NB4 (cell line): ENCODE measurements at regions not wholly inside any gene's neighbourhood (a gene's known extent, or its start where the extent isn't known, plus 50 kb on each side); places are given as distances from the start of the nearest gene placed in this dataset.
A peak's percentile ranks its signal among the peaks of the same experiment; 100 is the strongest.

Source experiments
- DNase-seq: peaks from one replicate; pipeline ENCODE4 v3.0.0; 2010; ENCODE audit warnings: low read depth
- H3K4me3 ChIP-seq: one replicate; pipeline ENCODE4 v1.5.1; 2011; ENCODE audit warnings: mild to moderate bottlenecking, low read depth, low read length, moderate library complexity
- CTCF ChIP-seq: IDR thresholded peaks from one replicate; pipeline ENCODE4 v1.5.1; 2012; ENCODE audit warnings: low read depth, low read length
- MYC ChIP-seq: IDR thresholded peaks from 2 replicates; pipeline ENCODE4 v1.6.1; 2011; ENCODE audit warnings: low read depth, low read length
- POLR2A ChIP-seq: IDR thresholded peaks from 2 replicates; pipeline ENCODE4 v1.6.1; 2011; ENCODE audit warnings: mild to moderate bottlenecking; ENCODE audit not compliant: insufficient read length; ENCODE audit errors: extremely low read depth
- TF ChIP-seq, protein P1 (sequence below): IDR thresholded peaks from 2 replicates; pipeline ENCODE4 v1.6.1; 2011; ENCODE audit warnings: low read depth, low read length

- no peak for DNase-seq
- TF ChIP-seq POLR2A (no peak), CTCF (no peak), MYC (no peak)
- TF ChIP-seq, protein P1, sequence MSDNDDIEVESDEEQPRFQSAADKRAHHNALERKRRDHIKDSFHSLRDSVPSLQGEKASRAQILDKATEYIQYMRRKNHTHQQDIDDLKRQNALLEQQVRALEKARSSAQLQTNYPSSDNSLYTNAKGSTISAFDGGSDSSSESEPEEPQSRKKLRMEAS, result no peak
- no peak overlapping the region for H3K4me3 ChIP-seq
Measured at GRCh38 chr11:115958089-115959000, 454.1 kb upstream of the CADM1 start.

- DNase-seq, result no peak
- TF ChIP-seq MYC (no peak), CTCF (no peak), POLR2A (no peak)
- TF ChIP-seq, protein P1, result no peak
- no peak overlapping the region for H3K4me3 ChIP-seq
Measured at GRCh38 chr11:115955803-115956202, 451.6 kb upstream of the CADM1 start.

- H3K4me3 ChIP-seq, result no peak overlapping the region
- no peak for DNase-seq
- TF ChIP-seq MYC, result no peak
Measured at GRCh38 chr11:115950660-115951059, 446.4 kb upstream of the CADM1 start.

- H3K4me3 ChIP-seq, result no peak overlapping the region
- peak; percentile 7 for DNase-seq
- TF ChIP-seq MYC (no peak), CTCF (no peak), POLR2A (no peak)
- TF ChIP-seq, protein P1, result no peak
Measured at GRCh38 chr11:115944596-115944995, 440.4 kb upstream of the CADM1 start.

- TF ChIP-seq, protein P1, result no peak
- TF ChIP-seq MYC (no peak), POLR2A (no peak)
- no peak for DNase-seq
Measured at GRCh38 chr11:115942011-115942410, 437.8 kb upstream of the CADM1 start.

GRCh38 chr11:115941481-115941993, 437.3 kb upstream of the CADM1 start:
- TF ChIP-seq MYC (peak; percentile 77), POLR2A (no peak)
- TF ChIP-seq, protein P1, result peak; percentile 83
- no peak overlapping the region for H3K4me3 ChIP-seq
- peak; percentile 86 for DNase-seq

More at GRCh38 chr11:115942011-115942410, 437.8 kb upstream of the CADM1 start:
- H3K4me3 ChIP-seq, result no peak overlapping the region

DNA sequence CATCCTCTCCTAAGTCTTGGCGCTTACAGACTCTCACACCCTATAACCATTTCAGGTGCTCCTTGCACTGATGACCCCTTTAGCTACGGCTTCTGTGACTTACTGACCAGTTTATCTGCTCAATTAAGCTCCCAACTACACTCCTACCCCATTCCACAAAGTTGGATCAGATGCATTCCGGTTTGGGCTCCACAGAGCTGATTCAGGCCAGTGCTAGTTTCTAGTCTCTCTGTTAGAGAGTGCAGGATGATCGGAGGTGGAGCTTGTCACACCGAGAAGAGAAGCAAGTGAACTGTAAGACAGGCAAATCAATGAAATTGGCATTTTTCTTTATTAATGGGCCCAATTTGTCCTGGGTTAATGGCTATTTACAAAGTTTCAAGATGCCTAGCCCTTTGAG, 436.8 kb upstream of the CADM1 start:
- H3K4me3 ChIP-seq, result no peak overlapping the region
- no peak for DNase-seq
- TF ChIP-seq, protein P1, result no peak
- TF ChIP-seq MYC, result no peak
- no peak for TF ChIP-seq CTCF
- no peak for TF ChIP-seq POLR2A
